Gastrocnemius medialis (tissue), 4 donors: ENCODE measurements at regions not wholly inside any gene's neighbourhood (a gene's known extent, or its start where the extent isn't known, plus 50 kb on each side); places are given as distances from the start of the nearest gene placed in this dataset.

Experiments used
- POLR2A ChIP-seq, 2 donors: fragments of 450-650 bp; IDR thresholded peaks; one replicate each; pipeline ENCODE4 v1.6.1; 2017; ENCODE audit warnings: antibody characterized with exemption in 2 of 2, mild to moderate bottlenecking in 2 of 2, moderate library complexity in 2 of 2
- TF ChIP-seq, protein P1 (sequence below), 5 experiments: fragments of 450-650 bp in 3 of 5; fragments of 200-600 bp in 2 of 5; sonication (generic) in 2 of 5; IDR thresholded peaks in 4 of 5; conservative IDR thresholded peaks in 1 of 5; 1 replicate in 4 of 5; 2 replicates in 1 of 5; pipeline ENCODE4 v1.5.1; 2016 to 2019; ENCODE audit warnings: antibody characterized with exemption in 5 of 5, mild to moderate bottlenecking in 3 of 5, moderate library complexity in 3 of 5

DNA sequence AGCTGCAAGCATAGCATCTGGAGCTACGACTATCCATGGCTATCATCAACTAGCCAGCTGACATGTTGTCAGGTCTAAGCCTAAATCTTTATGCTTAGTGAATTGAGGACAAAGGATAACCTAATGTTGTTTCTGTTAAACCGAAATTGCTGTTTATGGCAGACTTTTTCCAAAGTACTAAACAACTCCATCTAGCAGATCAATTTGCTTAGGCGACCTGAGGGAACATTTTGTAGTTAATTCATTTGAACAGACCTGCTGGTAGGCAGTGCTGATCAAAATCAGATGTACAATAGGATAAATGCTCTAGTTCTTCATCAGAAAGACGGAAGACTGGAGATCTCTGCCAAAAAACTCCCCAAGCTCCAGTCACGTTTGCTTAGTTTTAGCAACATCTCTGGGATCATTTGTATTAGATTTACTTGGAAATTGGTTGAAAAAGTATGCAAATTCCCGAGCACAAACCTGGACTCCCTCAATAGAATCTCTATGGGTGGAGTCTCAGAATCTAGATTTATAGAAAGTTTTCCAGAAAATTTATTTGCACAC, 301.6 kb upstream of the NRP1 start:
- TF ChIP-seq, protein P1, sequence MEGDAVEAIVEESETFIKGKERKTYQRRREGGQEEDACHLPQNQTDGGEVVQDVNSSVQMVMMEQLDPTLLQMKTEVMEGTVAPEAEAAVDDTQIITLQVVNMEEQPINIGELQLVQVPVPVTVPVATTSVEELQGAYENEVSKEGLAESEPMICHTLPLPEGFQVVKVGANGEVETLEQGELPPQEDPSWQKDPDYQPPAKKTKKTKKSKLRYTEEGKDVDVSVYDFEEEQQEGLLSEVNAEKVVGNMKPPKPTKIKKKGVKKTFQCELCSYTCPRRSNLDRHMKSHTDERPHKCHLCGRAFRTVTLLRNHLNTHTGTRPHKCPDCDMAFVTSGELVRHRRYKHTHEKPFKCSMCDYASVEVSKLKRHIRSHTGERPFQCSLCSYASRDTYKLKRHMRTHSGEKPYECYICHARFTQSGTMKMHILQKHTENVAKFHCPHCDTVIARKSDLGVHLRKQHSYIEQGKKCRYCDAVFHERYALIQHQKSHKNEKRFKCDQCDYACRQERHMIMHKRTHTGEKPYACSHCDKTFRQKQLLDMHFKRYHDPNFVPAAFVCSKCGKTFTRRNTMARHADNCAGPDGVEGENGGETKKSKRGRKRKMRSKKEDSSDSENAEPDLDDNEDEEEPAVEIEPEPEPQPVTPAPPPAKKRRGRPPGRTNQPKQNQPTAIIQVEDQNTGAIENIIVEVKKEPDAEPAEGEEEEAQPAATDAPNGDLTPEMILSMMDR (IDR thresholded peaks at IDR 0.05 in 4 of 5, conservative IDR thresholded peaks at IDR 0.05 in 1 of 5) = no peak
- TF ChIP-seq POLR2A (IDR thresholded peaks at IDR 0.05) = no peak
